PC-3 (cell line): ENCODE measurements at regions not wholly inside any gene's neighbourhood (a gene's known extent, or its start where the extent isn't known, plus 50 kb on each side); places are given as distances from the start of the nearest gene placed in this dataset.

Experiments
- ATAC-seq: fragments of 200-7000 bp; cut with Tn5 transposase; 2 replicates; pipeline ENCODE4 v1.9.1; 2020; ENCODE audit warnings: mild to moderate bottlenecking, moderate library complexity
- BruUV-seq: library from RNA; stranded (reverse); fragments of 400-500 nt; replicated peaks from 2 replicates; lab custom pipeline; 2021; lab: Mats Ljungman, UMichigan
- CTCF ChIA-PET: fragments of 300-600 bp; sonication (Branson Sonifier 250); formaldehyde crosslinking; loops from one replicate; lab custom pipeline; 2022; ENCODE audit warnings: antibody characterized with exemption; lab: Charles Lee
- POLR2A ChIA-PET: fragments of 300-600 bp; sonication (Branson Sonifier 250); formaldehyde crosslinking; loops from one replicate; lab custom pipeline; 2022; ENCODE audit warnings: antibody characterized with exemption; ENCODE audit not compliant: unreplicated experiment; lab: Charles Lee
- DNase-seq: peaks from one replicate; pipeline ENCODE4 v3.0.0-alpha.2; 2015
- H2AFZ ChIP-seq: fragments of 300-600 bp; sonication (generic); 2 replicates; pipeline ENCODE4 v1.6.0; 2016; ENCODE audit warnings: antibody characterized with exemption, low read length
- H3F3A ChIP-seq: fragments of 300-600 bp; sonication (generic); one replicate; pipeline ENCODE4 v1.6.0; 2017; ENCODE audit warnings: antibody characterized with exemption, low read length, control low read depth, mild to moderate bottlenecking; ENCODE audit not compliant: unreplicated experiment
- H3K27ac ChIP-seq: fragments of 300-600 bp; sonication (generic); 2 replicates; pipeline ENCODE4 v1.5.1; 2016; ENCODE audit warnings: mild to moderate bottlenecking, low read length
- H3K27me3 ChIP-seq: fragments of 300-600 bp; sonication (generic); 2 replicates; pipeline ENCODE4 v1.6.1; 2016; ENCODE audit warnings: low read length, mixed read lengths
- H3K36me3 ChIP-seq: fragments of 300-600 bp; sonication (generic); 2 replicates; pipeline ENCODE4 v1.6.1; 2016; ENCODE audit warnings: low read depth, mixed run types, low read length, mixed read lengths
- H3K4me1 ChIP-seq: fragments of 300-600 bp; sonication (generic); 2 replicates; pipeline ENCODE4 v1.5.1; 2016; ENCODE audit warnings: low read length; ENCODE audit not compliant: insufficient read depth
- H3K4me2 ChIP-seq: fragments of 300-600 bp; sonication (generic); 2 replicates; pipeline ENCODE4 v1.6.0; 2016; ENCODE audit warnings: low read length
- H3K4me3 ChIP-seq: fragments of 300-600 bp; sonication (generic); 2 replicates; pipeline ENCODE4 v1.5.1; 2016; ENCODE audit warnings: mild to moderate bottlenecking, low read length, mixed read lengths
- H3K79me2 ChIP-seq: fragments of 300-600 bp; sonication (generic); 2 replicates; pipeline ENCODE4 v1.6.1; 2017; ENCODE audit warnings: low read length, mixed read lengths
- H3K9ac ChIP-seq: fragments of 300-600 bp; sonication (generic); 2 replicates; pipeline ENCODE4 v1.6.0; 2016; ENCODE audit warnings: mild to moderate bottlenecking, low read length
- H3K9me2 ChIP-seq: fragments of 300-600 bp; sonication (generic); replicated peaks from 2 replicates; pipeline ENCODE4 v1.6.1; 2016; ENCODE audit warnings: mixed run types, low read length, mixed read lengths
- H3K9me3 ChIP-seq: fragments of 300-600 bp; sonication (generic); 2 replicates; pipeline ENCODE4 v1.6.1; 2016; ENCODE audit warnings: low read length, mixed read lengths
- H4K20me1 ChIP-seq: fragments of 300-600 bp; sonication (generic); 2 replicates; pipeline ENCODE4 v1.6.1; 2016; ENCODE audit warnings: low read length, mixed read lengths
- CTCF ChIP-seq: fragments of 300-600 bp; sonication (generic); conservative IDR thresholded peaks from 2 replicates; pipeline ENCODE4 v1.5.1; 2017; ENCODE audit warnings: antibody characterized with exemption, low read depth, mild to moderate bottlenecking, low read length
- EZH2 ChIP-seq: fragments of 300-600 bp; sonication (generic); IDR thresholded peaks from one replicate; pipeline ENCODE4 v1.6.1; 2017; ENCODE audit warnings: antibody characterized with exemption, mild to moderate bottlenecking, low read length; ENCODE audit not compliant: unreplicated experiment
- EZH2phosphoT487 ChIP-seq: fragments of 300-600 bp; sonication (generic); IDR thresholded peaks from 2 replicates; pipeline ENCODE4 v1.6.1; 2018; ENCODE audit warnings: mild to moderate bottlenecking, antibody characterized with exemption, low read length, borderline replicate concordance
- intact Hi-C: fragments of 100-400 bp; cut with micrococcal nuclease; formaldehyde crosslinking; loops from 2 replicates; pipeline ENCODE4 v1.9.0; 2023

GRCh38 chr1:104671684-104672353, 922.1 kb downstream of the AMY1C start:
- H4K20me1 ChIP-seq, result no peaks in the 10 kb centered on the region
- TF ChIP-seq EZH2 (no peak), EZH2phosphoT487 (no peak), CTCF (no peak)
- H3K79me2 ChIP-seq, result no peaks in the 10 kb centered on the region
- H3K9me3 ChIP-seq, result no peaks in the 10 kb centered on the region
- POLR2A ChIA-PET, result no interaction called here
- no peaks in the 10 kb centered on the region for H3F3A ChIP-seq
- DNase-seq (no peak), ATAC-seq (peak; percentile 53)
- H3K36me3 ChIP-seq, result no peaks in the 10 kb centered on the region
- H3K9ac ChIP-seq, result no peak overlapping the region
- CTCF ChIA-PET, result no interaction called here
- no peak overlapping the region for H3K27ac ChIP-seq
- H3K4me2 ChIP-seq, result peak overlapping the region; percentile 40
- no peaks in the 10 kb centered on the region for H3K4me1 ChIP-seq
- H3K9me2 ChIP-seq, result no peaks in the 10 kb centered on the region
- no TSS peak for BruUV-seq
- H2AFZ ChIP-seq, result 0 out of 2 replicates have a peak overlapping the region, but pooled peaks have one; percentile 36
- 0 out of 2 replicates have a peak overlapping the region, but pooled peaks have one; percentile 22 for H3K4me3 ChIP-seq
- intact Hi-C loops, result no loop called here
- no peaks in the 10 kb centered on the region for H3K27me3 ChIP-seq

- Histone ChIP-seq H3K9me3 (no peaks in the 10 kb centered on the region), H3K4me3 (no peak overlapping the region), H3K9me2 (no peaks in the 10 kb centered on the region), H3K4me1 (no peaks in the 10 kb centered on the region), H2AFZ (no peak overlapping the region), H3K9ac (no peak overlapping the region), H3F3A (no peaks in the 10 kb centered on the region), H3K4me2 (no peak overlapping the region), H4K20me1 (no peaks in the 10 kb centered on the region), H3K27ac (no peak overlapping the region), H3K27me3 (no peaks in the 10 kb centered on the region), H3K79me2 (no peaks in the 10 kb centered on the region), H3K36me3 (no peaks in the 10 kb centered on the region)
- TF ChIP-seq EZH2 (no peak), EZH2phosphoT487 (no peak), CTCF (no peak)
- intact Hi-C loops, result no loop called here
- DNase-seq (no peak), ATAC-seq (no peak)
- CTCF ChIA-PET, result no interaction called here
- BruUV-seq, result no TSS peak
- POLR2A ChIA-PET, result no interaction called here
These were observed 949.7 kb downstream of the AMY1C start for GRCh38 chr1:104699433-104699832.

GRCh38 chr1:104702731-104703130, 953.0 kb downstream of the AMY1C start:
- ChIA-PET CTCF (no interaction called here), POLR2A (no interaction called here)
- Histone ChIP-seq H3K79me2 (no peaks in the 10 kb centered on the region), H2AFZ (no peak overlapping the region), H3K4me3 (no peak overlapping the region), H3K27me3 (no peaks in the 10 kb centered on the region), H3K4me1 (no peaks in the 10 kb centered on the region), H3K9ac (no peak overlapping the region), H4K20me1 (no peaks in the 10 kb centered on the region), H3K9me2 (no peaks in the 10 kb centered on the region), H3K27ac (no peak overlapping the region), H3F3A (no peaks in the 10 kb centered on the region), H3K9me3 (no peaks in the 10 kb centered on the region), H3K4me2 (no peak overlapping the region), H3K36me3 (no peaks in the 10 kb centered on the region)
- TF ChIP-seq EZH2phosphoT487 (no peak), CTCF (no peak), EZH2 (no peak)
- intact Hi-C loops, result no loop called here
- BruUV-seq, result no TSS peak
- ATAC-seq (peak; percentile 50; the same call in 1 of the 2 replicates), DNase-seq (peak; percentile 50)
